ENCODE measurements at regions not wholly inside any gene's neighbourhood (a gene's known extent, or its start where the extent isn't known, plus 50 kb on each side); places are given as distances from the start of the nearest gene placed in this dataset.

GRCh38 chr22:48431536-48432315 lies 1395.9 kb downstream of the BRD1 start:
- Histone ChIP-seq H3K79me2 (ENCODE audit: insufficient read depth, low read length) (no peaks in the 10 kb centered on the region), H3K9me2 (replicated peaks; ENCODE audit: low read depth, low read length) (no peaks in the 10 kb centered on the region), H3K27me3 (ENCODE audit: insufficient read depth, low read length, poor library complexity, severe bottlenecking) (no peaks in the 10 kb centered on the region), H3K4me3 (ENCODE audit: low read length, poor library complexity, severe bottlenecking) (no peak overlapping the region), H2AFZ (ENCODE audit: low read length) (no peak overlapping the region), H3K9ac (ENCODE audit: low read depth, low read length, poor library complexity, severe bottlenecking) (no peak overlapping the region), H3K9me3 (ENCODE audit: insufficient read depth, low read depth, low read length) (peaks cover 24% of the 10 kb centered on the region; the same call in 1 of the 2 replicates), H3K4me1 (ENCODE audit: insufficient read depth, low read length, poor library complexity, severe bottlenecking) (no peaks in the 10 kb centered on the region), H3F3A (ENCODE audit: low read depth) (no peaks in the 10 kb centered on the region), H3K36me3 (ENCODE audit: insufficient read depth, low read length) (no peaks in the 10 kb centered on the region), H3K4me2 (ENCODE audit: low read depth, low read length, poor library complexity, severe bottlenecking) (no peak overlapping the region), H4K20me1 (ENCODE audit: insufficient read depth, low read length, poor library complexity, severe bottlenecking) (no peaks in the 10 kb centered on the region)
- TF ChIP-seq EZH2phosphoT487 (IDR thresholded peaks at IDR 0.05; ENCODE audit: borderline replicate concordance) (no peak), CTCF (conservative IDR thresholded peaks at IDR 0.05; ENCODE audit: low read length) (no peak)

- H3K9ac ChIP-seq (ENCODE audit: low read depth, low read length, poor library complexity, severe bottlenecking) = no peak overlapping the region
- H3K4me1 ChIP-seq (ENCODE audit: insufficient read depth, low read length, poor library complexity, severe bottlenecking) = no peaks in the 10 kb centered on the region
- H3K27me3 ChIP-seq (ENCODE audit: insufficient read depth, low read length, poor library complexity, severe bottlenecking) = no peaks in the 10 kb centered on the region
Observed at GRCh38 chr22:48431014-48431413, 1396.7 kb downstream of the BRD1 start.

GRCh38 chr22:48429446-48430020 lies 1398.1 kb downstream of the BRD1 start:
- no peak for TF ChIP-seq CTCF (conservative IDR thresholded peaks at IDR 0.05; ENCODE audit: low read length)
- TF ChIP-seq EZH2phosphoT487 (IDR thresholded peaks at IDR 0.05; ENCODE audit: borderline replicate concordance) = no peak

More at GRCh38 chr22:48431014-48431413, 1396.7 kb downstream of the BRD1 start:
- H2AFZ ChIP-seq (ENCODE audit: low read length) = no peak overlapping the region
- no peaks in the 10 kb centered on the region for H3K9me2 ChIP-seq (replicated peaks; ENCODE audit: low read depth, low read length)
- TF ChIP-seq EZH2phosphoT487 (IDR thresholded peaks at IDR 0.05; ENCODE audit: borderline replicate concordance) (no peak), CTCF (conservative IDR thresholded peaks at IDR 0.05; ENCODE audit: low read length) (no peak)
- no peaks in the 10 kb centered on the region for H4K20me1 ChIP-seq (ENCODE audit: insufficient read depth, low read length, poor library complexity, severe bottlenecking)
- no peaks in the 10 kb centered on the region for H3K36me3 ChIP-seq (ENCODE audit: insufficient read depth, low read length)
- no peaks in the 10 kb centered on the region for H3F3A ChIP-seq (ENCODE audit: low read depth)
- H3K4me3 ChIP-seq (ENCODE audit: low read length, poor library complexity, severe bottlenecking) = no peak overlapping the region
- H3K9me3 ChIP-seq (ENCODE audit: insufficient read depth, low read depth, low read length) = peaks cover 24% of the 10 kb centered on the region; the same call in 1 of the 2 replicates
- H3K79me2 ChIP-seq (ENCODE audit: insufficient read depth, low read length) = no peaks in the 10 kb centered on the region
- no peak overlapping the region for H3K4me2 ChIP-seq (ENCODE audit: low read depth, low read length, poor library complexity, severe bottlenecking)

More at GRCh38 chr22:48429446-48430020, 1398.1 kb downstream of the BRD1 start:
- no peaks in the 10 kb centered on the region for H4K20me1 ChIP-seq (ENCODE audit: insufficient read depth, low read length, poor library complexity, severe bottlenecking)
- no peaks in the 10 kb centered on the region for H3F3A ChIP-seq (ENCODE audit: low read depth)
- H3K4me2 ChIP-seq (ENCODE audit: low read depth, low read length, poor library complexity, severe bottlenecking) = no peak overlapping the region
- no peak overlapping the region for H2AFZ ChIP-seq (ENCODE audit: low read length)
- no peaks in the 10 kb centered on the region for H3K27me3 ChIP-seq (ENCODE audit: insufficient read depth, low read length, poor library complexity, severe bottlenecking)
- H3K36me3 ChIP-seq (ENCODE audit: insufficient read depth, low read length) = no peaks in the 10 kb centered on the region
- H3K9ac ChIP-seq (ENCODE audit: low read depth, low read length, poor library complexity, severe bottlenecking) = no peak overlapping the region
- no peaks in the 10 kb centered on the region for H3K79me2 ChIP-seq (ENCODE audit: insufficient read depth, low read length)
- no peaks in the 10 kb centered on the region for H3K9me2 ChIP-seq (replicated peaks; ENCODE audit: low read depth, low read length)
- H3K9me3 ChIP-seq (ENCODE audit: insufficient read depth, low read depth, low read length) = peaks cover 27% of the 10 kb centered on the region; the same call in 1 of the 2 replicates
- no peaks in the 10 kb centered on the region for H3K4me1 ChIP-seq (ENCODE audit: insufficient read depth, low read length, poor library complexity, severe bottlenecking)
- no peak overlapping the region for H3K4me3 ChIP-seq (ENCODE audit: low read length, poor library complexity, severe bottlenecking)
